Hepatocyte (in vitro differentiated cells): ENCODE measurements at regions not wholly inside any gene's neighbourhood (a gene's known extent, or its start where the extent isn't known, plus 50 kb on each side); places are given as distances from the start of the nearest gene placed in this dataset.
"Not testable (repeated sequence)": the region's sequence is repeated elsewhere in the genome, so short reads cannot be mapped to it uniquely, and the experiment has no call there.

Experiments used
- EZH2phosphoT487 ChIP-seq: fragments of 200-600 bp; sonication (generic); IDR thresholded peaks from one replicate; pipeline ENCODE4 v1.6.1; 2018; ENCODE audit warnings: antibody characterized with exemption, mild to moderate bottlenecking, low read depth, moderate library complexity; ENCODE audit not compliant: unreplicated experiment, severe bottlenecking
- TF ChIP-seq, protein P1 (sequence below): fragments of 200-600 bp; sonication (generic); IDR thresholded peaks from 2 replicates; pipeline ENCODE4 v1.5.1; 2016; ENCODE audit warnings: antibody characterized with exemption, mild to moderate bottlenecking; ENCODE audit not compliant: poor library complexity

DNA sequence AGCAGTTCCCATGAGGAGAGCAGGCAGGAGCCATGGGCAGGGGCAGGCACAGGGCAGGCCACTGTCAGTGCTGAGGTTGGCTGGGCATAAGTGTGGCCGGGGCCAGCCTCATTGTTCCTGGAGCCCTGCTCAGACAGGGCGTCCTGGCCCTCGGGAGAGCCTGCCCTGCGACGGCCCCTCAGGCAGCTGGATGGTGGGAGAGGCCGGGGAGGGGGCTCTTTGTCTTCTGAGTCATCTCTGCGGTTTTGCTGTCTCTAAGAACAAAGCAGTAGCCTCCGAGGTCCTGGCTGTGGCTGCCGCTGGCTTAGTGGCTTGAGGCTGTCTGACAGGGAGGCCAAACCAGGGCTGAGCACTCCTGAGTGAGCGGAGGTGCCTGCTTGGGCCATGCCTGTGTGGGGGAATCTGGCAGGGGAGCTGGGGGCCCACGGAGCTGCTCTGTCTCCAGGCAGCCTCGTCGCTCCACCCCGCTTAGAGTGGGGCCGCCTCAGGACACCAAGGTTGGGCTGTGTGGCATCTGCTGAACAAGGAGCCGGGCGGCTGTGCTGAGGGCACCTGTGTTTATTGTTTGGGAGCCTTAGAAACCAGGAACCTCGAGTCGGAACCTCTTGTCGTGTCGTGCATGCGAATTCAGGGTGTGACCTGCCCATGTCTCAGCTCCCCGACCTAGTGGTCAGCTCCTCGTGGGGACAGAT lies 4395.7 kb upstream of the TPTE start:
- TF ChIP-seq, protein P1, sequence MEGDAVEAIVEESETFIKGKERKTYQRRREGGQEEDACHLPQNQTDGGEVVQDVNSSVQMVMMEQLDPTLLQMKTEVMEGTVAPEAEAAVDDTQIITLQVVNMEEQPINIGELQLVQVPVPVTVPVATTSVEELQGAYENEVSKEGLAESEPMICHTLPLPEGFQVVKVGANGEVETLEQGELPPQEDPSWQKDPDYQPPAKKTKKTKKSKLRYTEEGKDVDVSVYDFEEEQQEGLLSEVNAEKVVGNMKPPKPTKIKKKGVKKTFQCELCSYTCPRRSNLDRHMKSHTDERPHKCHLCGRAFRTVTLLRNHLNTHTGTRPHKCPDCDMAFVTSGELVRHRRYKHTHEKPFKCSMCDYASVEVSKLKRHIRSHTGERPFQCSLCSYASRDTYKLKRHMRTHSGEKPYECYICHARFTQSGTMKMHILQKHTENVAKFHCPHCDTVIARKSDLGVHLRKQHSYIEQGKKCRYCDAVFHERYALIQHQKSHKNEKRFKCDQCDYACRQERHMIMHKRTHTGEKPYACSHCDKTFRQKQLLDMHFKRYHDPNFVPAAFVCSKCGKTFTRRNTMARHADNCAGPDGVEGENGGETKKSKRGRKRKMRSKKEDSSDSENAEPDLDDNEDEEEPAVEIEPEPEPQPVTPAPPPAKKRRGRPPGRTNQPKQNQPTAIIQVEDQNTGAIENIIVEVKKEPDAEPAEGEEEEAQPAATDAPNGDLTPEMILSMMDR, result not testable (repeated sequence)
- TF ChIP-seq EZH2phosphoT487, result not testable (repeated sequence)
